GM12878 (cell line): ENCODE measurements at regions not wholly inside any gene's neighbourhood (a gene's known extent, or its start where the extent isn't known, plus 50 kb on each side); places are given as distances from the start of the nearest gene placed in this dataset.

ENCODE experiments used
- ATAC-seq: fragments of 200-7000 bp; cut with Tn5 transposase; 3 replicates; pipeline ENCODE4 v1.9.1; 2020; ENCODE audit warnings: mild to moderate bottlenecking, moderate library complexity
- BruUV-seq: library from RNA; stranded (reverse); fragments of 400-500 nt; replicated peaks from 2 replicates; lab custom pipeline; 2021; lab: Mats Ljungman, UMichigan
- CTCF ChIA-PET: fragments of 300-600 bp; sonication (Branson Sonifier 250); formaldehyde crosslinking; extraction: SDS; loops from one replicate; lab custom pipeline; 2021; ENCODE audit warnings: inconsistent platforms; lab: Yijun Ruan, JAX
- POLR2A ChIA-PET: fragments of 350-600 bp; formaldehyde crosslinking; extraction: SDS; loops from one replicate; lab custom pipeline; 2021; ENCODE audit warnings: inconsistent platforms; lab: Charles Lee
- RAD21 ChIA-PET: fragments of 300-600 bp; sonication (Branson Sonifier 250); formaldehyde crosslinking; loops from one replicate; lab custom pipeline; 2023; ENCODE audit warnings: antibody characterized with exemption; ENCODE audit not compliant: unreplicated experiment; lab: Charles Lee
- SMC1A ChIA-PET: fragments of 300-600 bp; sonication (Branson Sonifier 250); formaldehyde crosslinking; loops from one replicate; lab custom pipeline; 2023; ENCODE audit not compliant: unreplicated experiment, uncharacterized antibody; lab: Charles Lee
- DNase-seq: peaks from one replicate; pipeline ENCODE4 v3.0.0-alpha.2; 2011; ENCODE audit warnings: low read depth, low spot score
- FAIRE-seq: peaks from 3 replicates; lab custom pipeline; 2011; peaks lifted over from hg19 to GRCh38; lab: Jason Lieb, UNC
- H2AFZ ChIP-seq: 2 replicates; pipeline ENCODE4 v1.6.0; 2011; ENCODE audit warnings: low read depth, low read length, control low read depth; ENCODE audit not compliant: control insufficient read depth
- H3K27ac ChIP-seq: 2 replicates; pipeline ENCODE4 v1.5.1; 2011; ENCODE audit warnings: control low read depth; ENCODE audit not compliant: control insufficient read depth, insufficient read depth
- H3K27me3 ChIP-seq, 2 experiments: replicated peaks in 1 of 2; 2 replicates each; pipeline versions ENCODE4 v1.6.0 to v1.6.1; 2011; ENCODE audit warnings: low read length in 1 of 2; ENCODE audit not compliant: control insufficient read depth in 2 of 2, insufficient read depth in 2 of 2
- H3K36me3 ChIP-seq, 2 experiments: 2 replicates each; pipeline ENCODE4 v1.5.1; 2011; ENCODE audit warnings: low read length in 1 of 2; ENCODE audit not compliant: control insufficient read depth in 2 of 2, insufficient read depth in 2 of 2
- H3K4me1 ChIP-seq: 2 replicates; pipeline ENCODE4 v1.6.1; 2011; ENCODE audit warnings: mild to moderate bottlenecking, low read length, moderate library complexity, mixed read lengths; ENCODE audit not compliant: control insufficient read depth, insufficient read depth
- H3K4me2 ChIP-seq: 2 replicates; pipeline ENCODE4 v1.6.0; 2011; ENCODE audit warnings: control low read depth; ENCODE audit not compliant: control insufficient read depth, insufficient read depth
- H3K4me3 ChIP-seq: fragments of 200-600 bp; sonication (generic); 2 replicates; pipeline ENCODE4 v1.5.1; 2016
- H3K79me2 ChIP-seq: 2 replicates; pipeline ENCODE4 v1.6.0; 2011; ENCODE audit warnings: low read length; ENCODE audit not compliant: control insufficient read depth, insufficient read depth
- H3K9ac ChIP-seq: 2 replicates; pipeline ENCODE4 v1.8.0; 2011; ENCODE audit warnings: low read length, control low read depth, mixed read lengths; ENCODE audit not compliant: control insufficient read depth, insufficient read depth
- H3K9me3 ChIP-seq: replicated peaks from 3 replicates; pipeline ENCODE4 v1.5.1; 2011; ENCODE audit warnings: mild to moderate bottlenecking, low read length; ENCODE audit not compliant: control insufficient read depth, insufficient read depth
- H4K20me1 ChIP-seq: 2 replicates; pipeline ENCODE4 v1.6.0; 2011; ENCODE audit not compliant: control insufficient read depth, insufficient read depth
- CTCF ChIP-seq, 3 experiments: IDR thresholded peaks in 2 of 3; conservative IDR thresholded peaks in 1 of 3; 2 replicates each; pipeline ENCODE4 v1.5.1; 2011; ENCODE audit warnings: low read depth in 3 of 3, low read length in 3 of 3, mild to moderate bottlenecking in 3 of 3, control low read depth in 2 of 3, moderate library complexity in 2 of 3, inconsistent platforms in 1 of 3, mixed read lengths in 1 of 3; ENCODE audit not compliant: control insufficient read depth in 2 of 3, insufficient read depth in 1 of 3; ENCODE audit errors: extremely low read depth in 1 of 3
- EGR1 ChIP-seq, 2 experiments: IDR thresholded peaks; 1 replicate in 1 of 2; 2 replicates in 1 of 2; pipeline ENCODE4 v1.6.1; 2011 to 2012; ENCODE audit warnings: low read depth in 2 of 2, low read length in 2 of 2, borderline replicate concordance in 1 of 2, mild to moderate bottlenecking in 1 of 2, moderate library complexity in 1 of 2
- ELK1 ChIP-seq: IDR thresholded peaks from 2 replicates; pipeline ENCODE4 v1.6.1; 2012; ENCODE audit warnings: low read depth, low read length, improper control_type of control experiment
- HDAC2 ChIP-seq: fragments of 200-600 bp; sonication (generic); IDR thresholded peaks from 2 replicates; pipeline ENCODE4 v1.6.1; 2017
- IKZF1 ChIP-seq: fragments of 450-650 bp; conservative IDR thresholded peaks from 2 replicates; pipeline ENCODE4 v1.6.1; 2017; ENCODE audit warnings: antibody characterized with exemption, mild to moderate bottlenecking
- PML ChIP-seq: IDR thresholded peaks from 2 replicates; pipeline ENCODE4 v1.6.1; 2012; ENCODE audit warnings: low read length, inconsistent platforms
- RAD21 ChIP-seq: IDR thresholded peaks from 2 replicates; pipeline ENCODE4 v1.6.1; 2011; ENCODE audit warnings: mild to moderate bottlenecking, low read depth, low read length, moderate library complexity; ENCODE audit not compliant: insufficient read depth
- SMC3 ChIP-seq: IDR thresholded peaks from 2 replicates; pipeline ENCODE4 v1.6.1; 2011; ENCODE audit warnings: low read length, improper control_type of control experiment, borderline replicate concordance
- SPI1 ChIP-seq: IDR thresholded peaks from 2 replicates; pipeline ENCODE4 v1.6.1; 2011; ENCODE audit warnings: low read depth, mild to moderate bottlenecking, low read length, moderate library complexity, borderline replicate concordance; ENCODE audit not compliant: insufficient read depth
- TARDBP ChIP-seq: IDR thresholded peaks from 2 replicates; pipeline ENCODE4 v1.6.1; 2016; ENCODE audit warnings: borderline replicate concordance
- ZNF217 ChIP-seq: fragments of 450-650 bp; IDR thresholded peaks from 2 replicates; pipeline ENCODE4 v1.6.1; 2017; ENCODE audit warnings: antibody characterized with exemption, mild to moderate bottlenecking
- WGBS: methylation state at CpG from one replicate; pipeline ENCODE4 v1.1.6; 2016; ENCODE audit warnings: low lambda C conversion rate; ENCODE audit not compliant: insufficient replicate concordance, insufficient coverage; ENCODE audit errors: missing lambda C conversion rate; 5-methylcytosine and 5-hydroxymethylcytosine counted together
- in situ Hi-C: fragments of 300-500 bp; cut with MboI; formaldehyde crosslinking; loops from 9 replicates; pipeline ENCODE4 v1.14.3; 2018; ENCODE audit warnings: mixed read lengths
- intact Hi-C: fragments of 100-400 bp; cut with micrococcal nuclease; formaldehyde crosslinking; loops from one replicate; pipeline ENCODE4 v1.14.2; 2022; ENCODE audit not compliant: unreplicated experiment
- TF ChIP-seq, protein P1 (sequence below): fragments of 150-350 bp; IDR thresholded peaks from 2 replicates; pipeline ENCODE4 v1.6.1; 2014; ENCODE audit warnings: mild to moderate bottlenecking, low read depth, low read length
- TF ChIP-seq, protein P2 (sequence below): IDR thresholded peaks from 2 replicates; pipeline ENCODE4 v1.6.1; 2012; ENCODE audit warnings: low read depth, low read length, improper control_type of control experiment

DNA sequence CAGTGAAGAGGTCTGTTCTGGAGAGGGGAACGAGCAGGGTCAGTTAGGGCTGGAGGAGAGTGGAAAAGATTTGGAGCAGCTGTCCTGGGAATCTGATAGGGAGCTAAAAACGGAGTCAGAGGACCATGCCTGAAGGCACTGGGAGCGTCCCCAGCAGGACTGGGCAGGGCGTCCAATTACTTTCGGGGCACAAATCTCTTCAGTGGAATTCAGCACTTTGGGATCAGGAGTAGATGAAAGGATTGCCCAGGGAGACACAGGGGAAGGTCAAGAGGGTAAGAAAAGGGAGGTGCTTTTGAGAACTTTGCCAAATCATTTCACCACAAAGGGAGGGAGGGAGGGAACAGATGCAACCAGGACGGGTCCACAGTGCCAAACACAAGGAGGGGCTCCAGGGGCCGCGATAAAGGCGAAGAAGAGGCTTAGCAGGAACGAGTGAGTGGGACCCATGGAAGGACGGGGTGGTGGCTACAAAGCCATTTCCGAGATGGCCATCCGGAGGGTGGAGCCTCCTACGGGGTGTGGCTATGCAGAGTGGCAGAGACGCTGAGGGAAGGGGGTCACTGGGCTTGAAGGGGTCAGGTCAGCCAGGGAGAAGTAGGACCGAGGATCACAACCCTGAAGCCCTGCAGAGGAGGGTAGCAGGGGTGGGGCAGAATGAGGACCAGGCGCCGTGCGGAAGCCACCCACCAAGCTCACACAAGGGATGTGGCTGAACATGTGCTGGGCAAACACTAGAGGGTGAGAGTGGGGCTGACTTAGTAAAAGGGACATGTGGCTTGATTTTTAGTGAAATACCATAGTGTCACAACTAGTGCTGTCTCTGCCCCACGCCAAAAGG, 180.0 kb upstream of the RREB1 start (continued):
- TF ChIP-seq, protein P1, sequence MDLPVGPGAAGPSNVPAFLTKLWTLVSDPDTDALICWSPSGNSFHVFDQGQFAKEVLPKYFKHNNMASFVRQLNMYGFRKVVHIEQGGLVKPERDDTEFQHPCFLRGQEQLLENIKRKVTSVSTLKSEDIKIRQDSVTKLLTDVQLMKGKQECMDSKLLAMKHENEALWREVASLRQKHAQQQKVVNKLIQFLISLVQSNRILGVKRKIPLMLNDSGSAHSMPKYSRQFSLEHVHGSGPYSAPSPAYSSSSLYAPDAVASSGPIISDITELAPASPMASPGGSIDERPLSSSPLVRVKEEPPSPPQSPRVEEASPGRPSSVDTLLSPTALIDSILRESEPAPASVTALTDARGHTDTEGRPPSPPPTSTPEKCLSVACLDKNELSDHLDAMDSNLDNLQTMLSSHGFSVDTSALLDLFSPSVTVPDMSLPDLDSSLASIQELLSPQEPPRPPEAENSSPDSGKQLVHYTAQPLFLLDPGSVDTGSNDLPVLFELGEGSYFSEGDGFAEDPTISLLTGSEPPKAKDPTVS: no peak
- TF ChIP-seq, protein P2, sequence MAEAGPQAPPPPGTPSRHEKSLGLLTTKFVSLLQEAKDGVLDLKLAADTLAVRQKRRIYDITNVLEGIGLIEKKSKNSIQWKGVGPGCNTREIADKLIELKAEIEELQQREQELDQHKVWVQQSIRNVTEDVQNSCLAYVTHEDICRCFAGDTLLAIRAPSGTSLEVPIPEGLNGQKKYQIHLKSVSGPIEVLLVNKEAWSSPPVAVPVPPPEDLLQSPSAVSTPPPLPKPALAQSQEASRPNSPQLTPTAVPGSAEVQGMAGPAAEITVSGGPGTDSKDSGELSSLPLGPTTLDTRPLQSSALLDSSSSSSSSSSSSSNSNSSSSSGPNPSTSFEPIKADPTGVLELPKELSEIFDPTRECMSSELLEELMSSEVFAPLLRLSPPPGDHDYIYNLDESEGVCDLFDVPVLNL: no peak
- TF ChIP-seq RAD21 (0 out of 2 replicates have a peak, but pooled peaks have one; percentile 19), SMC3 (no peak)

DNA sequence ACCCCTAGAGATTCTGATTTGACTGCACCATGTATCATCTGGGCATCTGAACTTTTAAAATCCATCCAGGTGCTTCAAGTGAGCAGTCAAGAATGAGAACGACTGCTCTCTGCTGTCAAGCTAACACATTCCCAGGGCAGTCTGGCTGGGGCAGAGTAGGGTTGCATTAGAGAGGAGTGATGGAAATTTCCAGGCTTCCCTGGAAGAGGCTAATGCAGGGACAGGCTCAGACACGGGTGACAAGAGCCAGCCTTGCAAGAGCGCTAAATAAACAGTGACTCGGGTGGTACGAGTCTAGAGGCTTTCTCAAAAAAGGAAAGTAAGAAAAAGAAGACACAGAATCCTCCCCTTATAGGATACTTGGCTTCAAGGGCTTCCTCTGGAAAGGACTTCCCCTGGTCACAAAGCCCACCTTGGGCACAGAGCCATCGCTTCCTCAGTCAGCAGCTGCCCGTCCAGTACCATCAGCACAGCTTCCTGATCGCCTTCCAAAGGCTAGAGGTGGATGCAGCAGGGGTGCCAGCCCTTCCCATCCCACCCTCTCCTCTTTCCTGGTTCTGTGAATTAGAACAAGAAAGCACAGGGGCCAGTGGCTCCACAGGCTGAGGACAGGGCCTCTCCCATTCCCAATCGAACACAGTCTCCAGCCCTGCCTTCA, 177.4 kb upstream of the RREB1 start:
- Histone ChIP-seq H3K79me2 (no peaks in the 10 kb centered on the region), H3K4me2 (no peak overlapping the region), H2AFZ (no peak overlapping the region), H3K4me1 (peaks cover 13% of the 10 kb centered on the region), H3K9me3 (no peaks in the 10 kb centered on the region), H3K9ac (no peak overlapping the region), H3K27ac (no peak overlapping the region), H3K27me3 (no peaks in the 10 kb centered on the region), H3K36me3 (no peaks in the 10 kb centered on the region), H3K4me3 (no peak overlapping the region), H4K20me1 (no peaks in the 10 kb centered on the region)
- ChIA-PET SMC1A (interaction anchor here (1.5 to 1.6 kb wide), 2 partner anchors 12 to 13 kb away, joined by 4 to 5 read pairs; no protein-coding TSS in a partner anchor), POLR2A (no interaction called here), RAD21 (no interaction called here), CTCF (interaction anchor here (0.6 kb wide), 1 partner anchor 249 kb away, joined by 3 read pairs; no protein-coding TSS in a partner anchor)
- FAIRE-seq: no peak
- in situ Hi-C loops (no loop called here), intact Hi-C loops (no loop called here)
- no peak for DNase-seq
- WGBS: 95% methylated on average over 9 of the region's 9 CpGs
- no peak for ATAC-seq
- BruUV-seq: no TSS peak
- no peak for TF ChIP-seq SPI1
- TF ChIP-seq HDAC2: no peak
- TF ChIP-seq ZNF217: no peak
- no peak for TF ChIP-seq CTCF (IDR thresholded peaks at IDR 0.05 in 2 of 3, conservative IDR thresholded peaks at IDR 0.05 in 1 of 3; ENCODE audit: control insufficient read depth in 2 of 3, extremely low read depth in 1 of 3, insufficient read depth in 1 of 3, low read depth in 3 of 3, low read length in 3 of 3)
- TF ChIP-seq EGR1 (IDR thresholded peaks at IDR 0.05; ENCODE audit: borderline replicate concordance in 1 of 2, low read depth in 2 of 2, low read length in 2 of 2): no peak
- TF ChIP-seq ELK1: no peak
- TF ChIP-seq PML: no peak
- TF ChIP-seq IKZF1: no peak
- TF ChIP-seq TARDBP: no peak
